K562 (cell line): ENCODE measurements at regions not wholly inside any gene's neighbourhood (a gene's known extent, or its start where the extent isn't known, plus 50 kb on each side); places are given as distances from the start of the nearest gene placed in this dataset.

ENCODE experiments used
- ATAC-seq: fragments of 200-7000 bp; cut with Tn5 transposase; 3 replicates; pipeline ENCODE4 v1.9.1; 2020; ENCODE audit warnings: moderate library complexity
- BruUV-seq: library from RNA; stranded (reverse); fragments of 400-500 nt; replicated peaks from 2 replicates; lab custom pipeline; 2021; lab: Mats Ljungman, UMichigan
- CTCF ChIA-PET: fragments of 300-600 bp; formaldehyde crosslinking; extraction: SDS; loops from one replicate; lab custom pipeline; 2021; ENCODE audit warnings: low intra/inter-chr PET ratio; lab: Yijun Ruan, JAX
- POLR2A ChIA-PET: fragments of 300-600, 350-650 bp; sonication (Branson Sonifier 250); formaldehyde crosslinking; extraction: SDS; loops from one replicate; lab custom pipeline; 2021; ENCODE audit warnings: antibody characterized with exemption, inconsistent platforms; lab: Yijun Ruan, JAX
- DNase-seq, 4 experiments: peaks; one replicate each; pipeline versions ENCODE4 v3.0.0 to v3.0.0-alpha.2; 2011 to 2018; ENCODE audit warnings: low spot score in 3 of 4, mixed read lengths in 3 of 4; ENCODE audit errors: extremely low read depth in 1 of 4
- FAIRE-seq: peaks from 2 replicates; lab custom pipeline; 2011; peaks lifted over from hg19 to GRCh38; lab: Jason Lieb, UNC
- H2AFZ ChIP-seq: 2 replicates; pipeline ENCODE4 v1.6.0; 2011; ENCODE audit warnings: low read depth, low read length, control low read depth, inconsistent platforms
- H3K27ac ChIP-seq: fragments of 200-600 bp; 3 replicates; pipeline ENCODE4 v1.8.0; 2011; ENCODE audit warnings: low read depth, mild to moderate bottlenecking, control low read depth, inconsistent platforms, low read length, moderate library complexity, mixed read lengths; ENCODE audit errors: extremely low read depth
- H3K27me3 ChIP-seq, 2 experiments: fragments of 300-600 bp in 1 of 2; 2 replicates in 1 of 2; 3 replicates in 1 of 2; pipeline versions ENCODE4 v1.6.0 to v1.8.0; 2011; ENCODE audit warnings: inconsistent platforms in 2 of 2, low read length in 2 of 2, mild to moderate bottlenecking in 1 of 2, mixed read lengths in 1 of 2, moderate library complexity in 1 of 2; ENCODE audit not compliant: control insufficient read depth in 2 of 2, insufficient read depth in 2 of 2
- H3K36me3 ChIP-seq: fragments of 300-600 bp; 3 replicates; pipeline ENCODE4 v1.8.0; 2011; ENCODE audit warnings: mild to moderate bottlenecking, low read length, inconsistent platforms; ENCODE audit not compliant: control insufficient read depth, insufficient read depth
- H3K4me1 ChIP-seq, 2 experiments: fragments of 200-600 bp in 1 of 2; replicated peaks in 1 of 2; 2 replicates in 1 of 2; 3 replicates in 1 of 2; pipeline versions ENCODE4 v1.5.1 to v1.8.0; 2011; ENCODE audit warnings: inconsistent platforms in 2 of 2, low read length in 2 of 2, mild to moderate bottlenecking in 1 of 2, mixed read lengths in 1 of 2, moderate library complexity in 1 of 2; ENCODE audit not compliant: control insufficient read depth in 2 of 2, insufficient read depth in 2 of 2
- H3K4me2 ChIP-seq: 2 replicates; pipeline ENCODE4 v1.6.1; 2011; ENCODE audit warnings: low read length, control low read depth, inconsistent platforms, mixed read lengths; ENCODE audit not compliant: insufficient read depth
- H3K4me3 ChIP-seq: fragments of 200-600 bp; sonication (generic), shearing (Covaris generic); 2 replicates; pipeline ENCODE4 v1.5.1; 2016; ENCODE audit warnings: control low read depth, inconsistent platforms
- H3K79me2 ChIP-seq: fragments of 200-600 bp; 3 replicates; pipeline ENCODE4 v1.8.0; 2011; ENCODE audit warnings: low read length, inconsistent platforms; ENCODE audit not compliant: control insufficient read depth, insufficient read depth
- H3K9ac ChIP-seq, 2 experiments: 2 replicates each; pipeline versions ENCODE4 v1.6.0 to v1.6.1; 2011; ENCODE audit warnings: low read depth in 2 of 2, low read length in 2 of 2, control low read depth in 1 of 2, inconsistent platforms in 1 of 2, mild to moderate bottlenecking in 1 of 2, mixed read lengths in 1 of 2; ENCODE audit not compliant: insufficient read depth in 1 of 2
- H3K9me1 ChIP-seq: one replicate; pipeline ENCODE4 v1.6.0; 2011; ENCODE audit warnings: inconsistent platforms, mild to moderate bottlenecking, low read length, moderate library complexity; ENCODE audit not compliant: control insufficient read depth, insufficient read depth
- H3K9me3 ChIP-seq: replicated peaks from 2 replicates; pipeline ENCODE4 v1.5.1; 2011; ENCODE audit warnings: low read depth, low read length, inconsistent platforms; ENCODE audit not compliant: control insufficient read depth, insufficient read depth
- H4K20me1 ChIP-seq: replicated peaks from 2 replicates; pipeline ENCODE4 v1.6.1; 2011; ENCODE audit warnings: low read length, inconsistent platforms, mixed read lengths; ENCODE audit not compliant: control insufficient read depth, insufficient read depth
- ARID2 ChIP-seq: fragments of 450-650 bp; IDR thresholded peaks from 2 replicates; pipeline ENCODE4 v1.6.1; 2017; ENCODE audit warnings: antibody characterized with exemption, mild to moderate bottlenecking
- CXXC5 ChIP-seq: fragments of 250-450 bp; sonication (Bioruptor Pico); IDR thresholded peaks from 2 replicates; pipeline ENCODE4 v1.8.0; 2022; ENCODE audit warnings: inconsistent platforms, mild to moderate bottlenecking, moderate library complexity
- FOS ChIP-seq: IDR thresholded peaks from 3 replicates; pipeline ENCODE4 v1.6.1; 2011; ENCODE audit not compliant: insufficient read length; ENCODE audit errors: extremely low read depth
- MCM7 ChIP-seq, 2 experiments: fragments of 450-650 bp; IDR thresholded peaks; 2 replicates each; pipeline ENCODE4 v1.6.1; 2016 to 2018
- MED1 ChIP-seq: sonication (generic); formaldehyde crosslinking; IDR thresholded peaks from 2 replicates; pipeline ENCODE4 v1.8.1; 2023; ENCODE audit warnings: missing genetic modification reagents, borderline replicate concordance
- NFE2 ChIP-seq: IDR thresholded peaks from 2 replicates; pipeline ENCODE4 v1.6.1; 2014; ENCODE audit warnings: antibody characterized with exemption, low read depth
- NR4A1 ChIP-seq, 2 experiments: fragments of 250-450 bp in 1 of 2; fragments of 450-650 bp in 1 of 2; sonication (Bioruptor Pico) in 1 of 2; IDR thresholded peaks; 2 replicates each; pipeline versions ENCODE4 v1.4.0 to v1.6.1; 2016 to 2020; ENCODE audit warnings: mild to moderate bottlenecking in 2 of 2, missing compliant biosample characterization in 1 of 2, missing genetic modification characterization in 1 of 2, moderate library complexity in 1 of 2
- RFX1 ChIP-seq: fragments of 450-650 bp; IDR thresholded peaks from 2 replicates; pipeline ENCODE4 v1.6.1; 2016; ENCODE audit warnings: mild to moderate bottlenecking, moderate library complexity
- ZNF253 ChIP-seq: fragments of 250-450 bp; sonication (Bioruptor Pico); conservative IDR thresholded peaks from 2 replicates; pipeline ENCODE4 v1.6.1; 2021; ENCODE audit warnings: mild to moderate bottlenecking
- WGBS: fragments of 100-300 bp; shearing (Covaris generic); methylation state at CpG from one replicate; pipeline ENCODE4 v1.1.6; 2016; ENCODE audit warnings: low coverage, mixed read lengths; ENCODE audit not compliant: insufficient coverage; ENCODE audit errors: missing lambda C conversion rate; 5-methylcytosine and 5-hydroxymethylcytosine counted together
- in situ Hi-C: fragments of 300-500 bp; cut with MboI; formaldehyde crosslinking; loops from 4 replicates; pipeline ENCODE4 v1.15.0; 2018; ENCODE audit warnings: inconsistent platforms, mixed read lengths
- intact Hi-C: fragments of 100-400 bp; cut with micrococcal nuclease; formaldehyde crosslinking; loops from 2 replicates; pipeline ENCODE4 v1.14.2; 2022
- TF ChIP-seq, protein P1 (sequence below): fragments of 450-650 bp; formaldehyde crosslinking; IDR thresholded peaks from 2 replicates; pipeline ENCODE4 v1.4.0; 2020; ENCODE audit warnings: mild to moderate bottlenecking, moderate library complexity
- TF ChIP-seq, protein P2 (sequence below): fragments of 250-450 bp; sonication (Bioruptor Pico); IDR thresholded peaks from 2 replicates; pipeline ENCODE4 v1.4.0; 2020; ENCODE audit warnings: mild to moderate bottlenecking
- TF ChIP-seq, protein P3 (sequence below): sonication (generic); formaldehyde crosslinking; IDR thresholded peaks from 2 replicates; pipeline ENCODE4 v1.8.0; 2022; ENCODE audit warnings: mild to moderate bottlenecking, missing genetic modification reagents, borderline replicate concordance
- TF ChIP-seq, protein P4 (sequence below): sonication (generic); formaldehyde crosslinking; IDR thresholded peaks from 2 replicates; pipeline ENCODE4 v1.8.0; 2022; ENCODE audit warnings: mild to moderate bottlenecking, missing genetic modification reagents

DNA sequence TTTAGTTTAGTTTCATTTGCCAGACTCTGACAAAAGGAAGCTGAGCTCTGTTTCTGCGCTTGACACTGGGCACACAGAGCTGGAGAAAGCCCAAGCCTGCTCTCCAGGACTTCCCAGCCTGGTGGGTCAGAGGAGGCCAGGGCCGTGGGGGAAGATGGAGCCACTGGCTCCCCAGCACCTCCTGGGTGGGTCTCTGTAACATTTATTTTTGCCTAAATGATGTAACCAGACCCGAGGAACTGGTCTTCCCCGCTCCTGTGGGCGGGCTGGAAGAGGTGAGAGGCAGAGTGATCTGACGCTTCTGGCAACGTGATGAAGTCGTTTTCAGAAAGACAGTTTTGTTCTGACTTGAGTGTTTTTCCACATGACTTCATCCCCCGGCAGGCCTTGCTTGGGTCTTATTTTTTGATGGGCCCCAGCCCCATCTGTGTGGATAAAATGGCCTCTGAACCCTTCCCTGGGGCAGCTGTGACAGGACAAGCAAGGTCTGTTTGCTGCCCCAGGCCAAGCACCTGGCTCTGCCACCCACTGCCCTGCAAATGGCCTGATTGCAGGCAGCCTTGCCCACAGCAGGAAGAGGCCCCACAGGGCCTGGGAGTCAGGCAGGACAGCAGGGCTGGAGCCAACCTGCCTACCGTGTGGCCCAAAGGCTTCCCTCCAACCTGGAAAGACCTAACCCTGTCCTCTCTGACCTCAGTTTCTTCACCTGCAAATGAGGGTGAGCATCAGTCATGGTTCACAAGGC lies 304.9 kb upstream of the ZMIZ1 start:
- no peak for ATAC-seq
- under 1% methylated on average over 10 of the region's 10 CpGs for WGBS

More for the DNA sequence above, 304.9 kb upstream of the ZMIZ1 start:
- CTCF ChIA-PET = no interaction called here
- intact Hi-C loops (no loop called here), in situ Hi-C loops (no loop called here)
- Histone ChIP-seq H3K9ac (no peak overlapping the region), H3K4me1 (no peaks in the 10 kb centered on the region), H3K9me3 (no peaks in the 10 kb centered on the region), H3K36me3 (no peaks in the 10 kb centered on the region), H3K79me2 (no peaks in the 10 kb centered on the region), H3K27me3 (peaks cover 28 to 72% of the 10 kb centered on the region in 2 experiments; a peak in 4 of 5 replicates), H3K9me1 (no peaks in the 10 kb centered on the region), H3K4me3 (no peak overlapping the region), H4K20me1 (peaks cover 9% of the 10 kb centered on the region), H3K4me2 (no peak overlapping the region), H3K27ac (no peak overlapping the region), H2AFZ (no peak overlapping the region)
- POLR2A ChIA-PET = interaction anchor here (0.6 kb wide), 1 partner anchor 30 kb away, joined by 3 read pairs; no protein-coding TSS in a partner anchor
- DNase-seq (no peak), FAIRE-seq (no peak)
- BruUV-seq = no TSS peak
- TF ChIP-seq MED1 (CRISPR knock-in tag) (no peak), FOS (no peak), CXXC5 (CRISPR knock-in tag) (no peak), ZNF253 (CRISPR knock-in tag) (no peak), MCM7 (IDR thresholded peaks at IDR 0.05) (no peak), ARID2 (no peak), NR4A1 (CRISPR knock-in tag; IDR thresholded peaks at IDR 0.05) (no peak), NR4A1 (tag; IDR thresholded peaks at IDR 0.05) (no peak), RFX1 (no peak), NFE2 (no peak)
- TF ChIP-seq, protein P1, sequence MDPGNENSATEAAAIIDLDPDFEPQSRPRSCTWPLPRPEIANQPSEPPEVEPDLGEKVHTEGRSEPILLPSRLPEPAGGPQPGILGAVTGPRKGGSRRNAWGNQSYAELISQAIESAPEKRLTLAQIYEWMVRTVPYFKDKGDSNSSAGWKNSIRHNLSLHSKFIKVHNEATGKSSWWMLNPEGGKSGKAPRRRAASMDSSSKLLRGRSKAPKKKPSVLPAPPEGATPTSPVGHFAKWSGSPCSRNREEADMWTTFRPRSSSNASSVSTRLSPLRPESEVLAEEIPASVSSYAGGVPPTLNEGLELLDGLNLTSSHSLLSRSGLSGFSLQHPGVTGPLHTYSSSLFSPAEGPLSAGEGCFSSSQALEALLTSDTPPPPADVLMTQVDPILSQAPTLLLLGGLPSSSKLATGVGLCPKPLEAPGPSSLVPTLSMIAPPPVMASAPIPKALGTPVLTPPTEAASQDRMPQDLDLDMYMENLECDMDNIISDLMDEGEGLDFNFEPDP (CRISPR knock-in tag) = no peak
- TF ChIP-seq, protein P2, sequence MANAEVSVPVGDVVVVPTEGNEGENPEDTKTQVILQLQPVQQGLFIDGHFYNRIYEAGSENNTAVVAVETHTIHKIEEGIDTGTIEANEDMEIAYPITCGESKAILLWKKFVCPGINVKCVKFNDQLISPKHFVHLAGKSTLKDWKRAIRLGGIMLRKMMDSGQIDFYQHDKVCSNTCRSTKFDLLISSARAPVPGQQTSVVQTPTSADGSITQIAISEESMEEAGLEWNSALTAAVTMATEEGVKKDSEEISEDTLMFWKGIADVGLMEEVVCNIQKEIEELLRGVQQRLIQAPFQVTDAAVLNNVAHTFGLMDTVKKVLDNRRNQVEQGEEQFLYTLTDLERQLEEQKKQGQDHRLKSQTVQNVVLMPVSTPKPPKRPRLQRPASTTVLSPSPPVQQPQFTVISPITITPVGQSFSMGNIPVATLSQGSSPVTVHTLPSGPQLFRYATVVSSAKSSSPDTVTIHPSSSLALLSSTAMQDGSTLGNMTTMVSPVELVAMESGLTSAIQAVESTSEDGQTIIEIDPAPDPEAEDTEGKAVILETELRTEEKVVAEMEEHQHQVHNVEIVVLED (CRISPR knock-in tag) = no peak
- TF ChIP-seq, protein P3, sequence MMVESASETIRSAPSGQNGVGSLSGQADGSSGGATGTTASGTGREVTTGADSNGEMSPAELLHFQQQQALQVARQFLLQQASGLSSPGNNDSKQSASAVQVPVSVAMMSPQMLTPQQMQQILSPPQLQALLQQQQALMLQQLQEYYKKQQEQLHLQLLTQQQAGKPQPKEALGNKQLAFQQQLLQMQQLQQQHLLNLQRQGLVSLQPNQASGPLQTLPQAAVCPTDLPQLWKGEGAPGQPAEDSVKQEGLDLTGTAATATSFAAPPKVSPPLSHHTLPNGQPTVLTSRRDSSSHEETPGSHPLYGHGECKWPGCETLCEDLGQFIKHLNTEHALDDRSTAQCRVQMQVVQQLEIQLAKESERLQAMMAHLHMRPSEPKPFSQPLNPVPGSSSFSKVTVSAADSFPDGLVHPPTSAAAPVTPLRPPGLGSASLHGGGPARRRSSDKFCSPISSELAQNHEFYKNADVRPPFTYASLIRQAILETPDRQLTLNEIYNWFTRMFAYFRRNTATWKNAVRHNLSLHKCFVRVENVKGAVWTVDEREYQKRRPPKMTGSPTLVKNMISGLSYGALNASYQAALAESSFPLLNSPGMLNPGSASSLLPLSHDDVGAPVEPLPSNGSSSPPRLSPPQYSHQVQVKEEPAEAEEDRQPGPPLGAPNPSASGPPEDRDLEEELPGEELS (CRISPR knock-in tag) = no peak
- TF ChIP-seq, protein P4, sequence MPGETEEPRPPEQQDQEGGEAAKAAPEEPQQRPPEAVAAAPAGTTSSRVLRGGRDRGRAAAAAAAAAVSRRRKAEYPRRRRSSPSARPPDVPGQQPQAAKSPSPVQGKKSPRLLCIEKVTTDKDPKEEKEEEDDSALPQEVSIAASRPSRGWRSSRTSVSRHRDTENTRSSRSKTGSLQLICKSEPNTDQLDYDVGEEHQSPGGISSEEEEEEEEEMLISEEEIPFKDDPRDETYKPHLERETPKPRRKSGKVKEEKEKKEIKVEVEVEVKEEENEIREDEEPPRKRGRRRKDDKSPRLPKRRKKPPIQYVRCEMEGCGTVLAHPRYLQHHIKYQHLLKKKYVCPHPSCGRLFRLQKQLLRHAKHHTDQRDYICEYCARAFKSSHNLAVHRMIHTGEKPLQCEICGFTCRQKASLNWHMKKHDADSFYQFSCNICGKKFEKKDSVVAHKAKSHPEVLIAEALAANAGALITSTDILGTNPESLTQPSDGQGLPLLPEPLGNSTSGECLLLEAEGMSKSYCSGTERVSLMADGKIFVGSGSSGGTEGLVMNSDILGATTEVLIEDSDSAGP (CRISPR knock-in tag) = no peak
